OCI-LY3 (cell line): ENCODE measurements at regions not wholly inside any gene's neighbourhood (a gene's known extent, or its start where the extent isn't known, plus 50 kb on each side); places are given as distances from the start of the nearest gene placed in this dataset.

Source experiments
- H2AFZ ChIP-seq: fragments of 200-600, 300-600 bp; shearing (Covaris generic); 2 replicates; pipeline ENCODE4 v1.6.0; 2014; ENCODE audit warnings: antibody characterized with exemption, low read depth, low read length
- H3K27ac ChIP-seq: fragments of 200-600, 300-600 bp; sonication (generic); 2 replicates; pipeline ENCODE4 v1.5.1; 2014; ENCODE audit warnings: mild to moderate bottlenecking, low read length, moderate library complexity, mixed read lengths
- H3K27me3 ChIP-seq: fragments of 200-600, 300-600 bp; sonication (generic); 2 replicates; pipeline ENCODE4 v1.6.1; 2014; ENCODE audit warnings: low read depth, low read length, mixed read lengths
- H3K36me3 ChIP-seq: fragments of 200-600, 300-600 bp; sonication (generic); replicated peaks from 2 replicates; pipeline ENCODE3; 2014; ENCODE audit warnings: low read depth, low read length, mixed read lengths
- H3K4me1 ChIP-seq: fragments of 300-600, 200-600 bp; sonication (generic); 2 replicates; pipeline ENCODE4 v1.6.1; 2014; ENCODE audit warnings: low read length, mixed read lengths
- H3K4me2 ChIP-seq: fragments of 200-600, 300-600 bp; sonication (generic); 2 replicates; pipeline ENCODE4 v1.6.1; 2014; ENCODE audit warnings: low read length, mixed read lengths
- H3K4me3 ChIP-seq: fragments of 300-600, 200-600 bp; sonication (generic); 2 replicates; pipeline ENCODE4 v1.5.1; 2014; ENCODE audit warnings: antibody characterized with exemption, mild to moderate bottlenecking, low read length, moderate library complexity
- H3K79me2 ChIP-seq: fragments of 300-600, 200-600 bp; shearing (Covaris generic); 2 replicates; pipeline ENCODE4 v1.6.1; 2014; ENCODE audit warnings: mild to moderate bottlenecking, low read length, mixed read lengths
- H3K9ac ChIP-seq: fragments of 300-600, 200-600 bp; shearing (Covaris generic); 2 replicates; pipeline ENCODE4 v1.6.0; 2014; ENCODE audit warnings: mild to moderate bottlenecking, low read length, moderate library complexity
- H3K9me3 ChIP-seq: fragments of 200-600, 300-600 bp; shearing (Covaris generic); 2 replicates; pipeline ENCODE4 v1.6.1; 2014; ENCODE audit warnings: low read length, mixed read lengths; ENCODE audit not compliant: insufficient read depth
- H4K20me1 ChIP-seq: fragments of 200-600, 300-600 bp; sonication (generic); 2 replicates; pipeline ENCODE4 v1.6.1; 2016; ENCODE audit warnings: low read length, mixed read lengths; ENCODE audit not compliant: insufficient read depth
- EZH2phosphoT487 ChIP-seq: fragments of 200-600 bp; shearing (Covaris generic); IDR thresholded peaks from 2 replicates; pipeline ENCODE4 v1.6.1; 2018; ENCODE audit warnings: antibody characterized with exemption, mixed run types, low read depth
- TF ChIP-seq, protein P1 (sequence below): fragments of 200-600, 300-600 bp; sonication (generic); IDR thresholded peaks from 2 replicates; pipeline ENCODE4 v1.5.1; 2014; ENCODE audit warnings: antibody characterized with exemption, low read length, low read depth

DNA sequence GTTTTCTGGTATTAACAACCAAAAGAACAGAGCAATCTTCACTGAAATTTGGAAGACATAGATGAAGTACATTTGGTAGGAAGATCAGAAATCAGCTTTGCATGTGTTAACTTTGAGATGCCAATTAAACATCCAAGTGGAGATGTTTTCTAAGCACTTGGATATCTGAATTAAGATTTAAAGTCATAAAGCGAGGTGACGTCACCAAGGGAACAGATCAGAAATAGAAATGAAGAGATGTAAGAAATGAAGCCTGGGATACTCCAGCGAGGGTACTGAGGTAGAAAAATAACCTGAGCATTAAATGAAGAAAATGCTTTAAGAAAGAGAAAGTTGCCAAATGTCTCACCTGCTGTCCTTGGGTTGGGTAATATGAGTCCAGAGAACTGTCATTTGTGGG lies 1223.3 kb downstream of the MAT2B start:
- H3K27ac ChIP-seq, result no peak overlapping the region
- H3K4me1 ChIP-seq, result no peaks in the 10 kb centered on the region
- TF ChIP-seq, protein P1, sequence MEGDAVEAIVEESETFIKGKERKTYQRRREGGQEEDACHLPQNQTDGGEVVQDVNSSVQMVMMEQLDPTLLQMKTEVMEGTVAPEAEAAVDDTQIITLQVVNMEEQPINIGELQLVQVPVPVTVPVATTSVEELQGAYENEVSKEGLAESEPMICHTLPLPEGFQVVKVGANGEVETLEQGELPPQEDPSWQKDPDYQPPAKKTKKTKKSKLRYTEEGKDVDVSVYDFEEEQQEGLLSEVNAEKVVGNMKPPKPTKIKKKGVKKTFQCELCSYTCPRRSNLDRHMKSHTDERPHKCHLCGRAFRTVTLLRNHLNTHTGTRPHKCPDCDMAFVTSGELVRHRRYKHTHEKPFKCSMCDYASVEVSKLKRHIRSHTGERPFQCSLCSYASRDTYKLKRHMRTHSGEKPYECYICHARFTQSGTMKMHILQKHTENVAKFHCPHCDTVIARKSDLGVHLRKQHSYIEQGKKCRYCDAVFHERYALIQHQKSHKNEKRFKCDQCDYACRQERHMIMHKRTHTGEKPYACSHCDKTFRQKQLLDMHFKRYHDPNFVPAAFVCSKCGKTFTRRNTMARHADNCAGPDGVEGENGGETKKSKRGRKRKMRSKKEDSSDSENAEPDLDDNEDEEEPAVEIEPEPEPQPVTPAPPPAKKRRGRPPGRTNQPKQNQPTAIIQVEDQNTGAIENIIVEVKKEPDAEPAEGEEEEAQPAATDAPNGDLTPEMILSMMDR, result no peak
- no peak for TF ChIP-seq EZH2phosphoT487
- H3K9me3 ChIP-seq, result no peaks in the 10 kb centered on the region
- H3K36me3 ChIP-seq, result no peaks in the 10 kb centered on the region
- no peaks in the 10 kb centered on the region for H3K79me2 ChIP-seq
- no peaks in the 10 kb centered on the region; the same call in 1 of the 2 replicates for H4K20me1 ChIP-seq
- H3K4me3 ChIP-seq, result no peak overlapping the region
- H3K27me3 ChIP-seq, result no peaks in the 10 kb centered on the region
- no peak overlapping the region for H3K9ac ChIP-seq
- no peak overlapping the region for H3K4me2 ChIP-seq
- H2AFZ ChIP-seq, result no peak overlapping the region

DNA sequence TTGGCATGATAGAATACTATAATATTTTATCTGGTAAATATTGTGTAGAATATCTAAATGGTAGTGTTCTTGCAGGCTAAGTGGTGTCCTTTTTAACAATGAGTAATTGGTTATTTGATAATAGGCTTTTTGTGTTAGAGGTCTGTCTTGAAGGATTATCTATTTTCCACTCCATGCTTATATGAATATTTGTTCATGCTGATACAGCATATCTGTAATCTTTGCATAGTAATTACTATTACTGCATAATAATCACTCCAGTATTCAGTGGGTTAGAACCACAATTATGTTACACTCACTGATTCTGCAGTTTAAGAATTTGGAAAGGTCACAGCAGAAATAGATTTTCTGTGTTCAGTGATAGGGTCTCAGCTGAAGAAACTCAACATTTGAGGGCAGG lies 1229.9 kb downstream of the MAT2B start:
- Histone ChIP-seq H3K79me2 (no peaks in the 10 kb centered on the region), H3K4me2 (no peak overlapping the region), H3K4me3 (no peak overlapping the region), H3K27ac (no peak overlapping the region), H3K9me3 (no peaks in the 10 kb centered on the region), H3K36me3 (no peaks in the 10 kb centered on the region), H3K27me3 (no peaks in the 10 kb centered on the region), H4K20me1 (no peaks in the 10 kb centered on the region), H2AFZ (no peak overlapping the region), H3K9ac (no peak overlapping the region), H3K4me1 (no peaks in the 10 kb centered on the region)
- TF ChIP-seq, protein P1, result no peak
- no peak for TF ChIP-seq EZH2phosphoT487

DNA sequence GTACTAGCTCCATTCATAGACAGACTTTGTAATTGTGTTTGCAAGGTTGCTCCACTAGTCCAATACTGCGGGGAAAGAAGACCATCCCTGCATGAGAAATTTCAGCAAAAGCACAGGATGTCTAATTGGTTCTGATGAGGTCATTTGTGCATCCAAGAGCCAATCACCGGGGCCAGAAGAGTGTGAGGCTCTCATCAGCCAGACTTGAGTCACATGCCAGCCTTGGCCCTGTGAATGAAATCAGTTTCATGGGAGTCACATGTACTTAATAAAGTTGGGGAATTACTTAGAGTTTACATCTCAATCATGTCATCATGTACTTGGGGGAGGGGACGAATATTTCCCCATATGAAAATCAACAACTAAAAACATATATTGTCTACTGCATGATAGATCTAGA lies 1236.0 kb downstream of the MAT2B start:
- Histone ChIP-seq H3K4me2 (no peak overlapping the region), H3K4me1 (no peaks in the 10 kb centered on the region), H3K9ac (no peak overlapping the region), H3K9me3 (no peaks in the 10 kb centered on the region), H3K36me3 (no peaks in the 10 kb centered on the region), H4K20me1 (no peaks in the 10 kb centered on the region), H2AFZ (no peak overlapping the region), H3K27me3 (no peaks in the 10 kb centered on the region), H3K27ac (no peak overlapping the region), H3K79me2 (no peaks in the 10 kb centered on the region), H3K4me3 (no peak overlapping the region)
- TF ChIP-seq EZH2phosphoT487, result no peak
- TF ChIP-seq, protein P1, result no peak

DNA sequence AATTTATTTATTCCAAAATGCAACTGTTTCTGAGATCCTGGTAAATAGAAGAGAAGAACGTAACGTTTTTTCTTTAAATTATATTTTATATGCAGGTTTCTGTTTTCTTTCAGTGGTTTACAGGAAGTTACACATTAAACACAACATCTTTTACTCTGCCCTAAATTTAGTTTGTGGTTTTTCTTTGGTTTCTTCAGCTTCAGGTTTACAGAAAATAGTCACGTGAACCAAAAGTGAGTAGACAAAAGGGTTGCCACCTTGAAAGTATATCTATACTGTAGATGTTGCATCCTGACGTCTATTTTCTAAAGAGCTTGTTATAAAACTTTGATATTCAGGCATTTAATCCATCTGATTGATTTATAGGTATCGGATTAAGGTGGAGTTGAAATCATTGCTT lies 1236.6 kb downstream of the MAT2B start:
- Histone ChIP-seq H3K27me3 (no peaks in the 10 kb centered on the region), H3K9me3 (no peaks in the 10 kb centered on the region), H3K9ac (no peak overlapping the region), H4K20me1 (no peaks in the 10 kb centered on the region), H3K79me2 (no peaks in the 10 kb centered on the region), H3K4me1 (no peaks in the 10 kb centered on the region), H3K4me2 (no peak overlapping the region), H3K27ac (no peak overlapping the region), H3K36me3 (no peaks in the 10 kb centered on the region), H2AFZ (no peak overlapping the region), H3K4me3 (no peak overlapping the region)
- TF ChIP-seq, protein P1, result no peak
- no peak for TF ChIP-seq EZH2phosphoT487
